ENCODE measurements at regions not wholly inside any gene's neighbourhood (a gene's known extent, or its start where the extent isn't known, plus 50 kb on each side); places are given as distances from the start of the nearest gene placed in this dataset.
"Not testable (repeated sequence)": the region's sequence is repeated elsewhere in the genome, so short reads cannot be mapped to it uniquely, and the experiment has no call there.

GRCh38 chr3:194903447-194903846 lies 217.8 kb downstream of the FAM43A start:
- TF ChIP-seq, protein P1, sequence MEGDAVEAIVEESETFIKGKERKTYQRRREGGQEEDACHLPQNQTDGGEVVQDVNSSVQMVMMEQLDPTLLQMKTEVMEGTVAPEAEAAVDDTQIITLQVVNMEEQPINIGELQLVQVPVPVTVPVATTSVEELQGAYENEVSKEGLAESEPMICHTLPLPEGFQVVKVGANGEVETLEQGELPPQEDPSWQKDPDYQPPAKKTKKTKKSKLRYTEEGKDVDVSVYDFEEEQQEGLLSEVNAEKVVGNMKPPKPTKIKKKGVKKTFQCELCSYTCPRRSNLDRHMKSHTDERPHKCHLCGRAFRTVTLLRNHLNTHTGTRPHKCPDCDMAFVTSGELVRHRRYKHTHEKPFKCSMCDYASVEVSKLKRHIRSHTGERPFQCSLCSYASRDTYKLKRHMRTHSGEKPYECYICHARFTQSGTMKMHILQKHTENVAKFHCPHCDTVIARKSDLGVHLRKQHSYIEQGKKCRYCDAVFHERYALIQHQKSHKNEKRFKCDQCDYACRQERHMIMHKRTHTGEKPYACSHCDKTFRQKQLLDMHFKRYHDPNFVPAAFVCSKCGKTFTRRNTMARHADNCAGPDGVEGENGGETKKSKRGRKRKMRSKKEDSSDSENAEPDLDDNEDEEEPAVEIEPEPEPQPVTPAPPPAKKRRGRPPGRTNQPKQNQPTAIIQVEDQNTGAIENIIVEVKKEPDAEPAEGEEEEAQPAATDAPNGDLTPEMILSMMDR (tag by site-specific recombination; IDR thresholded peaks at IDR 0.05) = not testable (repeated sequence)
- TF ChIP-seq, protein P2, sequence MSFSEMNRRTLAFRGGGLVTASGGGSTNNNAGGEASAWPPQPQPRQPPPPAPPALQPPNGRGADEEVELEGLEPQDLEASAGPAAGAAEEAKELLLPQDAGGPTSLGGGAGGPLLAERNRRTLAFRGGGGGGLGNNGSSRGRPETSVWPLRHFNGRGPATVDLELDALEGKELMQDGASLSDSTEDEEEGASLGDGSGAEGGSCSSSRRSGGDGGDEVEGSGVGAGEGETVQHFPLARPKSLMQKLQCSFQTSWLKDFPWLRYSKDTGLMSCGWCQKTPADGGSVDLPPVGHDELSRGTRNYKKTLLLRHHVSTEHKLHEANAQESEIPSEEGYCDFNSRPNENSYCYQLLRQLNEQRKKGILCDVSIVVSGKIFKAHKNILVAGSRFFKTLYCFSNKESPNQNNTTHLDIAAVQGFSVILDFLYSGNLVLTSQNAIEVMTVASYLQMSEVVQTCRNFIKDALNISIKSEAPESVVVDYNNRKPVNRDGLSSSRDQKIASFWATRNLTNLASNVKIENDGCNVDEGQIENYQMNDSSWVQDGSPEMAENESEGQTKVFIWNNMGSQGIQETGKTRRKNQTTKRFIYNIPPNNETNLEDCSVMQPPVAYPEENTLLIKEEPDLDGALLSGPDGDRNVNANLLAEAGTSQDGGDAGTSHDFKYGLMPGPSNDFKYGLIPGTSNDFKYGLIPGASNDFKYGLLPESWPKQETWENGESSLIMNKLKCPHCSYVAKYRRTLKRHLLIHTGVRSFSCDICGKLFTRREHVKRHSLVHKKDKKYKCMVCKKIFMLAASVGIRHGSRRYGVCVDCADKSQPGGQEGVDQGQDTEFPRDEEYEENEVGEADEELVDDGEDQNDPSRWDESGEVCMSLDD (tag by site-specific recombination; IDR thresholded peaks at IDR 0.05) = not testable (repeated sequence)
- not testable (repeated sequence) for TF ChIP-seq ZNF549 (tag by site-specific recombination; IDR thresholded peaks at IDR 0.05)
